B cell (primary cell): ENCODE measurements at regions not wholly inside any gene's neighbourhood (a gene's known extent, or its start where the extent isn't known, plus 50 kb on each side); places are given as distances from the start of the nearest gene placed in this dataset.

ENCODE experiments used
- ATAC-seq: fragments of 200-7000 bp; cut with Tn5 transposase; one replicate; pipeline ENCODE4 v1.10.0; 2021; ENCODE audit warnings: low read depth, mild to moderate bottlenecking, moderate number of reproducible peaks, moderate library complexity
- CTCF ChIA-PET: fragments of 350-600 bp; sonication (Branson Sonifier 250); formaldehyde crosslinking; loops from one replicate; lab custom pipeline; 2021; ENCODE audit warnings: antibody characterized with exemption, inconsistent platforms; lab: Charles Lee
- POLR2A ChIA-PET: fragments of 350-600 bp; sonication (Branson Sonifier 250); formaldehyde crosslinking; loops from one replicate; lab custom pipeline; 2021; ENCODE audit warnings: antibody characterized with exemption; lab: Charles Lee
- DNase-seq: peaks from one replicate; pipeline ENCODE4 v3.0.0; 2013
- H2AFZ ChIP-seq: 2 replicates; pipeline ENCODE4 v1.6.1; 2012; ENCODE audit warnings: mild to moderate bottlenecking, low read depth, low read length; ENCODE audit not compliant: insufficient read depth, poor library complexity, severe bottlenecking
- H3K27ac ChIP-seq, 2 donors: 1 replicate in 1 of 2; 2 replicates in 1 of 2; pipeline ENCODE4 v1.5.1; 2012 to 2013; ENCODE audit warnings: low read length in 2 of 2, mild to moderate bottlenecking in 2 of 2, moderate library complexity in 1 of 2
- H3K27me3 ChIP-seq, 4 experiments: fragments of 200-600 bp in 1 of 4; sonication (generic) in 1 of 4; replicated peaks in 1 of 4; 1 replicate in 2 of 4; 2 replicates in 2 of 4; pipeline versions ENCODE4 v1.6.1 to v1.7.0; 2013 to 2016; ENCODE audit warnings: low read length in 3 of 4, mild to moderate bottlenecking in 2 of 4, mixed read lengths in 1 of 4, moderate library complexity in 1 of 4; ENCODE audit not compliant: insufficient read depth in 4 of 4, control insufficient read depth in 3 of 4; ENCODE audit errors: control extremely low read depth in 1 of 4
- H3K36me3 ChIP-seq, 2 experiments: replicated peaks in 1 of 2; 1 replicate in 1 of 2; 2 replicates in 1 of 2; pipeline versions ENCODE4 v1.6.1 to v1.7.1; 2013; ENCODE audit warnings: low read length in 1 of 2; ENCODE audit not compliant: insufficient read depth in 2 of 2, control insufficient read depth in 1 of 2; ENCODE audit errors: control extremely low read depth in 1 of 2, extremely low read depth in 1 of 2
- H3K4me1 ChIP-seq, 2 donors: fragments of 200-600 bp in 1 of 2; sonication (generic) in 1 of 2; 1 replicate in 1 of 2; 2 replicates in 1 of 2; pipeline versions ENCODE4 v1.5.1 to v1.6.1; 2013 to 2017; ENCODE audit warnings: low read length in 2 of 2; ENCODE audit not compliant: control insufficient read depth in 2 of 2, insufficient read depth in 2 of 2
- H3K4me2 ChIP-seq: replicated peaks from 2 replicates; pipeline ENCODE3; 2012; ENCODE audit warnings: mild to moderate bottlenecking, low read depth, low read length; ENCODE audit not compliant: poor library complexity, severe bottlenecking
- H3K4me3 ChIP-seq, 5 experiments: fragments of 200-600 bp in 1 of 5; sonication (generic) in 1 of 5; 1 replicate in 3 of 5; 2 replicates in 2 of 5; pipeline versions ENCODE4 v1.5.1 to v1.7.0; 2011 to 2016; ENCODE audit warnings: low read length in 4 of 5, mild to moderate bottlenecking in 4 of 5, low read depth in 2 of 5, control low read depth in 1 of 5, moderate library complexity in 1 of 5; ENCODE audit not compliant: insufficient read depth in 1 of 5; ENCODE audit errors: control extremely low read depth in 1 of 5, extremely low read depth in 1 of 5
- H3K79me2 ChIP-seq: fragments of 200-600 bp; sonication (generic); one replicate; pipeline ENCODE4 v1.6.0; 2016; ENCODE audit warnings: low read length; ENCODE audit not compliant: control insufficient read depth, insufficient read depth
- H3K9ac ChIP-seq: fragments of 200-600 bp; sonication (generic); 2 replicates; pipeline ENCODE4 v1.6.1; 2017; ENCODE audit warnings: mild to moderate bottlenecking, low read length, moderate library complexity
- H3K9me3 ChIP-seq, 3 donors: one replicate each; pipeline versions ENCODE4 v1.6.1 to v1.7.1; 2013; ENCODE audit warnings: low read length in 2 of 3; ENCODE audit not compliant: control insufficient read depth in 2 of 3, insufficient read depth in 1 of 3; ENCODE audit errors: control extremely low read depth in 1 of 3
- H4K20me1 ChIP-seq: 2 replicates; pipeline ENCODE4 v1.6.0; 2012; ENCODE audit warnings: mild to moderate bottlenecking, low read length; ENCODE audit not compliant: insufficient read depth, control insufficient read depth, poor library complexity, severe bottlenecking
- H3K27ac Mint-ChIP-seq: one replicate; pipeline ENCODE4 v1.8.0; 2021; ENCODE audit warnings: mixed read lengths
- H3K27me3 Mint-ChIP-seq: one replicate; pipeline ENCODE4 v1.8.0; 2021; ENCODE audit warnings: mixed read lengths
- H3K4me1 Mint-ChIP-seq: one replicate; pipeline ENCODE4 v1.8.0; 2021; ENCODE audit warnings: mixed read lengths
- H3K4me3 Mint-ChIP-seq: one replicate; pipeline ENCODE4 v1.8.0; 2021; ENCODE audit warnings: mixed read lengths
- H3K9me3 Mint-ChIP-seq: one replicate; pipeline ENCODE4 v1.8.0; 2022; ENCODE audit warnings: mixed read lengths; ENCODE audit not compliant: insufficient read depth
- CTCF ChIP-seq: fragments of 200-600 bp; IDR thresholded peaks from one replicate; pipeline ENCODE4 v1.8.0; 2022; ENCODE audit warnings: antibody characterized with exemption, mild to moderate bottlenecking
- EZH2 ChIP-seq: IDR thresholded peaks from 2 replicates; pipeline ENCODE4 v1.6.1; 2012; ENCODE audit warnings: borderline replicate concordance, low read depth, mild to moderate bottlenecking, moderate library complexity, low read length; ENCODE audit not compliant: insufficient read depth, poor library complexity, severe bottlenecking
- WGBS: methylation state at CpG from one replicate; pipeline ENCODE4 v1.1.5; 2013; ENCODE audit warnings: missing lambda C conversion rate; ENCODE audit not compliant: insufficient coverage; 5-methylcytosine and 5-hydroxymethylcytosine counted together
- intact Hi-C: fragments of 100-400 bp; cut with micrococcal nuclease; formaldehyde crosslinking; loops from one replicate; pipeline ENCODE4 v1.10.0; 2022

- Mint-ChIP-seq H3K27ac (no peak overlapping the region), H3K27me3 (no peaks in the 10 kb centered on the region), H3K4me3 (no peak overlapping the region), H3K4me1 (no peaks in the 10 kb centered on the region), H3K9me3 (peaks cover 2% of the 10 kb centered on the region)
- no peak for DNase-seq
- POLR2A ChIA-PET = no interaction called here
- no peak for ATAC-seq
- Histone ChIP-seq H3K36me3 (no peaks in the 10 kb centered on the region), H3K4me3 (no peak overlapping the region), H3K4me1 (no peaks in the 10 kb centered on the region), H3K4me2 (no peak overlapping the region), H2AFZ (no peak overlapping the region), H3K27ac (no peak overlapping the region), H3K27me3 (no peaks in the 10 kb centered on the region), H3K9me3 (peaks cover 0 to 1% (median 0%) of the 10 kb centered on the region in 3 donors), H3K9ac (no peak overlapping the region), H3K79me2 (no peaks in the 10 kb centered on the region), H4K20me1 (no peaks in the 10 kb centered on the region)
- CTCF ChIA-PET = no interaction called here
- intact Hi-C loops = no loop called here
- no CpG with 5 or more reads among the region's 3 CpGs for WGBS
- TF ChIP-seq CTCF (no peak), EZH2 (no peak)
Measured at GRCh38 chr2:188766471-188766856, 207.7 kb upstream of the COL3A1 start.

- H3K27ac ChIP-seq = no peak overlapping the region
- H3K9me3 ChIP-seq = peaks cover 0 to 1% (median 0%) of the 10 kb centered on the region in 3 donors
- ChIA-PET CTCF (no interaction called here), POLR2A (no interaction called here)
- H3K27me3 Mint-ChIP-seq = no peaks in the 10 kb centered on the region
- H3K4me2 ChIP-seq = no peak overlapping the region
- no peaks in the 10 kb centered on the region for H3K36me3 ChIP-seq
- H3K4me1 ChIP-seq = no peaks in the 10 kb centered on the region
- no peak overlapping the region for H3K4me3 ChIP-seq
- intact Hi-C loops = no loop called here
- H3K4me3 Mint-ChIP-seq = no peak overlapping the region
- H4K20me1 ChIP-seq = no peaks in the 10 kb centered on the region
- no peak overlapping the region for H2AFZ ChIP-seq
- H3K79me2 ChIP-seq = no peaks in the 10 kb centered on the region
- no peak for DNase-seq
- H3K9me3 Mint-ChIP-seq = peaks cover 2% of the 10 kb centered on the region
- H3K9ac ChIP-seq = no peak overlapping the region
- TF ChIP-seq CTCF (no peak), EZH2 (no peak)
- no peaks in the 10 kb centered on the region for H3K27me3 ChIP-seq
- no peak overlapping the region for H3K27ac Mint-ChIP-seq
- no peak for ATAC-seq
- no CpG with 5 or more reads among the region's 1 CpG for WGBS
- no peaks in the 10 kb centered on the region for H3K4me1 Mint-ChIP-seq
Measured at GRCh38 chr2:188767176-188767575, 207.0 kb upstream of the COL3A1 start.
